ENCODE measurements at regions not wholly inside any gene's neighbourhood (a gene's known extent, or its start where the extent isn't known, plus 50 kb on each side); places are given as distances from the start of the nearest gene placed in this dataset.
"Not testable (repeated sequence)": the region's sequence is repeated elsewhere in the genome, so short reads cannot be mapped to it uniquely, and the experiment has no call there.

GRCh38 chr1:149278156-149278555 lies 174.8 kb upstream of the NBPF9 start:
- not testable (repeated sequence) for DNase-seq (ENCODE audit: low read depth in 2 of 2)

- DNase-seq (ENCODE audit: low read depth in 2 of 2): not testable (repeated sequence)
Observed at GRCh38 chr1:149279015-149279414, 175.7 kb upstream of the NBPF9 start.

DNA sequence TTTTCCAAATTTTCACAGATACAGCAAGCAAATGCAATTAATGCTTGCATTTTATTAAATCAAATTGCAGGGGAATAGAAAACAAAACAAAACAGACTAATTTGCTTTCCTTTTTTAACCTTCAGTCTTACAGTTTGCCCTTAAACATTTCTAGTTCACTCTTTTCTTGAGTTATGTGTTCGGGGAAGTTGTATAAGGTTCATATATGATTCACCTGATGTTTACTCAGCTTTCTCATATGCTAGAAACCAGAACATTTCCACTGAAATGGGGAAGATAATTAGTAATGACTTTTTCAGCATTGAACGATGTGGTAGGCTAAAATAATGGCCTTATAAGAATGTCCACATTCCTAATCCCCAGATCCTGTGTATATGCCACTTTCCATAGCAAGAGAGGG lies 176.2 kb upstream of the NBPF9 start:
- not testable (repeated sequence) for DNase-seq (ENCODE audit: low read depth in 2 of 2)

GRCh38 chr1:149284773-149285172 lies 181.4 kb upstream of the NBPF9 start:
- not testable (repeated sequence) for DNase-seq (ENCODE audit: low read depth in 2 of 2)

DNA sequence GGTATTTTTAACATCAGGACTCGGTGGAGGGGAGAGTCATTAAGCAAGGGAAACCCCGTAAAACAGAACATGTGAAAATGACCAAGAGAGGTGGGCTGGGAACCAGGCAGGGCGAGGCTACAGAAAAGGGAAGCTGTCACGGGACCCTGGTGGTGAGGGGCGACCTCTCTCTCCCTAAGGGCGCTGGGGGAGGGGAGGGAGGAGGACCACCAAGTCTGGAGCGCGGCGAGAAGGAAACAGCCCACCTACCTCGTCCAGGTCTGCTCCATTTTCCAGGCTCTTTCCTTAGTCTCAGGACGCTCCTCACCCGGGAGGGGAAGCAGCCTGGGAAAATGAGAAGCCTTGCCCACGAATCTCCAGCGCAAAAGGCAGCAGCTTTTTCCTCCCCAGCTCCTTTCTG lies 181.9 kb upstream of the NBPF9 start:
- DNase-seq (ENCODE audit: low read depth in 2 of 2): not testable (repeated sequence)

DNA sequence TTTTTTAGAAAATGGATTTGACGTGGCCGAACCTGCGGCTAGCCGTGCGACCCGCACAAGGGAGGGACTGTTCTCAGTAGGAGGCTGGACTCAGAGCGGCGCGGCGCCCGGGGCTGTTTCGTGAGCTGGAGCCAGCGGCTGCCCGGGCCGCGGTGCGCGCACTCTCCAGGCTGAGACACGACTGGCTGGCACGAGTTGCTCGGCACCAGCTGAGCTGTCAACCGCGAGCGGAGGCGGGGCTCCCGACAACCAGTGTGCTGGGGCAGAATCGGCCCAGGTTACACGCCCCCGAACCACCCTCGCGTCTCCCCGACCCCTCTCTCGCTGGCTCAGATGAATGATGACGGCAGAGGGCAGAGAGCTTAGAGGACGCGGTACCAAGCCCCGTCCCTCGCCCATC lies 182.3 kb upstream of the NBPF9 start:
- DNase-seq (ENCODE audit: low read depth in 2 of 2): peak in 1 of 2 donors; percentile 48

- DNase-seq (ENCODE audit: low read depth in 2 of 2): not testable (repeated sequence)
Observed at GRCh38 chr1:149288580-149288979, 185.2 kb upstream of the NBPF9 start.

DNA sequence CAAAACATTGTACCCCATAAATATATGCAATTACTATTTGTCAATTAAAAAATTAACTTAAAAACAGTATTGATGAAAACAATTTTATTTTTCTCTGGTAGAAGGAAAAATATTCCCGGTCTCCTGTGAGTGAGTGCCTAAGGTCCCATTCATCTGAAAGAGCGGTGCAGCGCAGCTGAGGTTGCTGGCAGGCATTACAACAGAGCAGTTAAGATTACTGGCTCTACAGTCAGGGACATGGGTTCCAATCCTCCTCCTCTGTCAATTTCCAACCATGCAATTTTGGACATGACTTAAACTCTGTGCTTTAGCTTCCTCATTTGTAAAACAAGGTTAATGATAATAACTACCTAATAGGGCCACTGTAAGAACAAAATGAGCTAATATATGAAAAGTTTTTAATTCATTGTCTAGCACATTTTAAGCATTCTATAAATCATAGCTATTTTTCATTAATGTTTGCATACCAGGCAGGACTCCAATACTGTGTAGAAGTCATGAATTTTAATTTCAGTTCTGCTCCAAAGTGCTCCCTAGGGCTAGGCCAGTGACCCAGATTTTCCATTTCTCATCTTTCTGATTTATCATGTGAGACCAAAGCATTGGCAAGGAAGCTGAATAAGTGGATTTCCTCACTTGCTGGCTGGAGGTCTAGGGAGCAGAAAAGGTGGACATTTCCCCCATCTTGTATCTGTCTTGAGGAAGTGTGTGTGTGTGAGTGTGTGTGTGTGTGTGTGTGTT lies 174.2 kb upstream of the NBPF19 start:
- not testable (repeated sequence) for DNase-seq (ENCODE audit: low read depth in 2 of 2)

DNA sequence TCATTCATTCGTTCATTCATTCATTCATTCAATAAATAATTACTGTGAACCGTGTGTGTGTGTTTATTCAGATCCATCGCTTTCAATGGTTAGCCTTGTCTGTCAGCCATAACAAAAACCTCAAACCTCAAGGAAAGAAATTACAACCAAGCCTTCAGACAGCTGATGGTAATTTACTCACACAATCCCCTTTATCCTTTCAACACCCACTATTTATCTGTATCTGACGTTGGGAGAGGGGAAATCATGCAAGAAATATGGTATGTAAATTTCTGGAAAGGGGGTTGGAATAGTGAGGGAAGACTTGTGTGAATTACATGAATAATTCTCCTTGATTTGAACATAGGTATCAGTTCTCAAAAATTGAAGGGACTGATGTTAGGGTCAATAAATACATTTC lies 173.6 kb upstream of the NBPF19 start:
- DNase-seq (ENCODE audit: low read depth in 2 of 2): not testable (repeated sequence)

DNA sequence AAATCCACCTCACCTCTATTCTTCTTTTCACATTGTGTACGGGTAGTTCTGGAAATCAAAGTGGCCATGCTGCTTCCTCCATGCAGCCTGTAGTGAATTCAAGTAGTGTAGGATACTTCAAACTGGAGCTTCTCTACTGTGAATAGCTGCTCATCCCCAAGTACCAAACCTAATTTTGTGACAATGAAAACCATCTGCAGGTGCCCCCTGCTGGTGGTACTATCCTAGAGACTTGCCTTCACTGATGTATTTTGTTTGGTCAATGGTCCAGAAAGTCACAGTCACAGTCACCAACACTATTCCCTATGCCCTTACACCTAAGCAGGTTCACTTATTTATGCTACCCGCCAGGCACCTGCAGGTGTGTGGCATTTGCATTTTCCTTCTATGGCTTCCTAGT lies 170.0 kb upstream of the NBPF19 start:
- DNase-seq (ENCODE audit: low read depth in 2 of 2): not testable (repeated sequence)

- DNase-seq (ENCODE audit: low read depth in 2 of 2): not testable (repeated sequence)
Observed at GRCh38 chr1:149307640-149308039, 167.2 kb upstream of the NBPF19 start.

GRCh38 chr1:149314921-149315320 lies 159.9 kb upstream of the NBPF19 start:
- not testable (repeated sequence) for DNase-seq (ENCODE audit: low read depth in 2 of 2)

DNA sequence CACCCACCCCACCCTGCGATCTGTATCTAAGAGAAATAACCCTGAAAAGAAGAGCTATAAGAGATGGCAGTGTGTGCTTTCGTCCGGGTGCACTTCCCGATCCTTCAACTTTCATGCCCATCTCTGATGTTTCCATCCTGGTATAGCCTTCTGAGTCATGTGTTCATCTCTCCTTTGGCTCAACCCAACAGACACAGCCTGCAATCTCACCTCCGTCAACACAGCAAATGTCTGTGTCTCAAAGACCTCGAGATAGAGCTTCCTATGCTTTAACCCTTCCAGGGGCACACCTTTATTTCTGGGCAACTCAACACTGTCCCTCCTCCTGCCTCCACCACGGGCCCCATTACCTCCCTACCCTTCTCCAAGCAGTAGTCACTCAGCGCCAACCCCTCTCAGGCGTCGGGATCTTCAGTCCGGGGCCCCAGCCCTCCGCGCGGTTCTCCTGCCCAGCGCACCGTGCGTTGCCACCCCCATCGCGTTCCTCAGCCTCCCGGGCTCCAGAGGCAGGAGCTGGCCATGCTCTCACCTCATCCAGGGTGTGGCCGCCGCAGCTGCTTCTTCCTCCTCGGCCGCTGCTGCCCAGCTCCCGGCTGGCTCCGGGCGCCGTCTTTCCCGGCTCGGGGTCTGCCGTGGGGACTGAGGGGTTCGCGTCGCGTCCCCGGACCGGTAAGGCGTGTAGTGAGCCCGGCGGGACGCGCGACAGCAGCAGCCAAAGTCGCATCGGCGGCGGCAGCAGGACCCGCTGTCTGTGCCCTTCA lies 153.7 kb upstream of the NBPF19 start:
- not testable (repeated sequence) for DNase-seq (ENCODE audit: low read depth in 2 of 2)

- DNase-seq (ENCODE audit: low read depth in 2 of 2): not testable (repeated sequence)
Observed at GRCh38 chr1:149321732-149322016, 153.2 kb upstream of the NBPF19 start.

GRCh38 chr1:149330081-149330335 lies 144.8 kb upstream of the NBPF19 start:
- not testable (repeated sequence) for DNase-seq (ENCODE audit: low read depth in 2 of 2)

- not testable (repeated sequence) for DNase-seq (ENCODE audit: low read depth in 2 of 2)
Observed at GRCh38 chr1:149336082-149336481, 138.8 kb upstream of the NBPF19 start.

- not testable (repeated sequence) for DNase-seq (ENCODE audit: low read depth in 2 of 2)
Observed at GRCh38 chr1:149338221-149338691, 136.6 kb upstream of the NBPF19 start.

DNA sequence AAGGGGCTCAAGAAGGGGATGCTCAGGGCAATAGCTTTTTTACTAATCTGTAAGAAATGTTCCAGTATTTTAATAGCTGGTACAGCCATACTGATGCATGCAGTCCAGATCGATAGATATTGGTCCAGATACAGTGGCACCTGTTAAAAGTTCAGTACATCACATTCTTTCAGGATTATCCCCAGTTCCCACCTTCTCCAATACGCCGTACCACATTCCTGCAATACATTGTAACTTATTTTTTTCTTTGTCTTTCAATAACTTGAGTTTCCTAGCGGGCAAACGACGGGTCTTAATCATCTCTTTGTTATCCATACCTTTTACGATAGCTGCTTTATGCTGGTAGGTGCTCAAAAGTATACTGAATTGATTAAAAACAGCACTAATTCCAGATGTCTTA lies 136.1 kb upstream of the NBPF19 start:
- DNase-seq (ENCODE audit: low read depth in 2 of 2): not testable (repeated sequence)

DNA sequence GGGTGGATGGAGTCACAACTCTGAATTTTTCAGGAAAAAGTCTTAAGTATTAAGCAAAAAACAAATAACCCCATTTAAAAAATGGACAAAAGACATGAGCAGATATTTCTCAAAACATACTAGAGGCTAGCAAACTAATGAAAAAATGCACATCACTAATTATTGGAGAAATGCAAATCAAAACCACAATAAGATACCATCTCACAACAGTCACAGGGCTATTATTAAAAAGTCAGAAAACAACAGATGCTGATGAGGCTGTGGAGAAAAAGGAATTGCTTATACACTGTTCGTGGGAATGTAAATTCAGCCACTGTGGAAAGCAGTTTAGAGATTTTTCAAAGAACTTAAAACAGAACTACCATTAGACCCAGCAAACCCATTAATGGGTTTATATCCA lies 125.4 kb upstream of the NBPF19 start:
- not testable (repeated sequence) for DNase-seq (ENCODE audit: low read depth in 2 of 2)

- DNase-seq (ENCODE audit: low read depth in 2 of 2): not testable (repeated sequence)
Observed at GRCh38 chr1:149352205-149352604, 122.6 kb upstream of the NBPF19 start.

GRCh38 chr1:149354579-149354978 lies 120.3 kb upstream of the NBPF19 start:
- DNase-seq (ENCODE audit: low read depth in 2 of 2): not testable (repeated sequence)

- not testable (repeated sequence) for DNase-seq (ENCODE audit: low read depth in 2 of 2)
Observed at GRCh38 chr1:149355748-149356147, 119.1 kb upstream of the NBPF19 start.

GRCh38 chr1:149356152-149356551 lies 118.7 kb upstream of the NBPF19 start:
- not testable (repeated sequence) for DNase-seq (ENCODE audit: low read depth in 2 of 2)

All from activated CD8-positive, alpha-beta memory T cell treated with anti-CD3 and anti-CD28 coated beads for 4 hours (primary cell).